22Rv1 (cell line): ENCODE measurements at regions not wholly inside any gene's neighbourhood (a gene's known extent, or its start where the extent isn't known, plus 50 kb on each side); places are given as distances from the start of the nearest gene placed in this dataset.
"Not testable (repeated sequence)": the region's sequence is repeated elsewhere in the genome, so short reads cannot be mapped to it uniquely, and the experiment has no call there.

ENCODE experiments used
- CTCF ChIP-seq: fragments of 450-650 bp; IDR thresholded peaks from 2 replicates; pipeline ENCODE4 v1.5.1; 2017; ENCODE audit warnings: mild to moderate bottlenecking
- ZFX ChIP-seq: fragments of 450-650 bp; IDR thresholded peaks from 2 replicates; pipeline ENCODE4 v1.6.1; 2017; ENCODE audit warnings: antibody characterized with exemption, borderline replicate concordance

GRCh38 chr10:9347933-9348332 lies 1293.4 kb downstream of the GATA3 start:
- not testable (repeated sequence) for TF ChIP-seq CTCF, ZFX
